Cardiac fibroblast (primary cell): ENCODE measurements at regions not wholly inside any gene's neighbourhood (a gene's known extent, or its start where the extent isn't known, plus 50 kb on each side); places are given as distances from the start of the nearest gene placed in this dataset.

Experiments
- DNase-seq, 2 donors: peaks; one replicate each; pipeline versions ENCODE4 v3.0.0 to v3.0.0-alpha.2; 2010; ENCODE audit warnings: low read depth in 2 of 2
- H3K4me3 ChIP-seq, 2 donors: replicated peaks in 1 of 2; 1 replicate in 1 of 2; 2 replicates in 1 of 2; pipeline ENCODE4 v1.5.1; 2011; ENCODE audit warnings: low read depth in 2 of 2, low read length in 2 of 2, mild to moderate bottlenecking in 2 of 2, moderate library complexity in 1 of 2
- CTCF ChIP-seq: IDR thresholded peaks from one replicate; pipeline ENCODE4 v1.5.1; 2011; ENCODE audit warnings: low read depth, mild to moderate bottlenecking, low read length, inconsistent platforms

- TF ChIP-seq CTCF: no peak
- DNase-seq: no peak
- H3K4me3 ChIP-seq: no peak overlapping the region
Observed at GRCh38 chr13:92938486-92939020, 288.1 kb upstream of the GPC6 start.

DNA sequence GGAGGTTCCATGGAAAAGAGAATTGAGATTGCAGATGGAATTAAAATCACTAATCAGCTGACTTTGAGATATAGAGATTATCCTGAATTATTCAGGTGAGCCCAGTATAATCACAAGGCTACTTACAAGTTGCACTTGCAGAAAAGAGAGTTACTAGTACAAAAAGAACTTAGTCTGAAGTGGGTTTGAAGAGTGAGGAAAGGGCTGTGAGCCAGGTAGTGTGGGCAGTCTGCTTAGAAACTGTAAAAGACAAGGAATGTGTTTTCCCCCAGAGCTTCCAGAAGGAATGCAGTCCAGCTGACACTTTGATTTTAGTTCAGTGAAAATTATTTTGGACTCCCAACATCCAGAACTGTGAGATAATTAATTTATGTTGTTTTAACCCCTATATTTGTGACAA, 285.4 kb upstream of the GPC6 start:
- peak in 1 of 2 donors; percentile 6 for DNase-seq
- no peak overlapping the region for H3K4me3 ChIP-seq
- TF ChIP-seq CTCF: no peak

DNA sequence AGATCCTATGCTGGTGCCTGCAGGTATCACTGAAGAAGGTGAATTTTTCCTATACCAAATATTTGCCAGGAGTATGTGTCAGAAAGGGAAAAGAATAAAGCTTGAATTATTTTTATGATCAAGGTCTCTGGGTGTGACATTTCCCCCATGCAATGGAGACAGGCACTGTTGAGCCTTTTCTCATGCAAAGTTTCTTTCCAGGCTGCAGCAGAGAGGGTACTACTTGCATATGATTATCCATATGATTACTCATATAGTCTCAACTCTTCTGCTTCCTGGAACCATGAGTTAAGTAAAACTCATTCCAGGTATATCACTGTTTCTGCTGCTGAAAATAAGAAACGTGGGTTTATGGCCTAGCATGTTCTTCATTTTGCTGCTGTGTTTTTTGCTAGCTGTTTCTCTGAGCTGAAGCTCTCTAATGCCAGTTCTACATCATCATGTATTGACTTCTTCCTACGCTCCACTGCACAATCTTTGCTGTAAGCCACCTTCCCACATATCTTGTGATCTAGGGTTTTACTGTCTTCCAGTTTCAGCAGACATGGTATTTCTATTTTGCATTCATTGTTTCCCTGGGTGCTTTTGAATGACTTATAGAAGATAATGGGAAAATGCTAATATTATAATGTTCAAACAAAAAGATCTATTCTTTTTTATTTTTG, 278.7 kb upstream of the GPC6 start:
- no peak overlapping the region for H3K4me3 ChIP-seq
- DNase-seq: no peak
- no peak for TF ChIP-seq CTCF

DNA sequence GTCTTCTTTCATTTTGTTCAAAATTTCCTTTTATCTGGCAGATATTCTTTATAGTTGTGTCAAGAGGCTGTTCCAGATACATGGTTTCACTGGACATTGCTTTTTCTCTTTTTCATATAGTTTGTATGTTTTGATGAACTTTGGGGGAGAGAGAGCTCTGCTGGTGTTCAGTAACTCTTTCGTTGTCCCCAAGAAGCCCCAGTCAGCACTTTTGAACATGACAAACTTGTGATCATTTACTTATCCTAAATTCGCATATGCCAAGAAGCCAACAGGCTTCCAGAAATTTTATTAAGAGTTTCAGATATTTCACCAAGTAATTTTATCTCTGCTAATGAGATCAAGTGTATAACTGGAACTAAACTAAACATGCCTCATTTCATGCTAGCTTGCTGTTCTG, 275.8 kb upstream of the GPC6 start:
- H3K4me3 ChIP-seq: no peak overlapping the region
- no peak for TF ChIP-seq CTCF
- no peak for DNase-seq

DNA sequence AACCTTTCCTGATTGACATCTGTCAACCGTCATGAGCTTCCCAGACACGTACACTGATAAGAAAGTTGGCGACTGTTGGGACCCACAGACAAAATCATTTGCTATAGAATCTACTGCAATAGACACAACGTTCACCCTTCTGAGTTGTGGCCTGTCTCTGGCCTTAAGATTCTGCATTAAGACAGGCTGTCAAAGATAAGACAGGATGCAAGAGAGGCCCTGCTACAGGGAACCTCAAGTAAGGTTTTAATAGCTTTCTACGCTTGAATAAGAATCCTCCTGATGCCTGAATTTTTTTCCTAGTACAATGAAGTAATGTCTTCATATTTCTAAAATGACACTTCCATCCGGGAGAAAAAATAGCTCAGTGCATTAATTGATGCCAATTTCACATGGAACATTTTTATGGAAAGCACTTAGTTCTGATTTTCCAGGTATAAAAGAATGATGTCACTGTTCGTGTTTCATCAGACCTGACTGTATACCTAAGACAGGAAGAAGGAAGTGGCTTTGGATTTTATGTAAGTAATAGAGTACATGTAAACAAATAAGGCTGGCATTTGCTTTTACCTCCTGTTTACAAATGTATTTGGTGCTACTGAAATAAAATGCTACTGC, 275.2 kb upstream of the GPC6 start:
- DNase-seq: peak; percentile 17 to 20
- H3K4me3 ChIP-seq: no peak overlapping the region
- TF ChIP-seq CTCF: no peak

DNA sequence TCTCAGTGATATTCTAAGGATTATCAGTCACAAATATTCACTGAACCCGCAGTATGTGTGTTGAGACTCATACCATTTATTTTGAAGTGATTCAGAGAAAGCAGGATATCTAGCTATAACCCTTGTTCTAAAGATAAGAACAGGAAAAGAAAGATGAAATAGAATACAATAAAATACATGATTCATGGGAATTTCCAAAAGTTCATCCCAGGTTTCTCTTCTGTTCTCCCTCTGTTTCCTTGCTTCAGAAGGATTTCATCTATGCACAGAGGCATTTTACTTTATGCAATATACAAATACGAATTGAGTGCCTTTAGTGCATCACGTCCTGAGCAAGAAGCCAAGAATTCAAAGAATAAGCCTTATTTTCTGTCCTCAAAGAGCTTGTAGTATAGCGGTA, 274.4 kb upstream of the GPC6 start:
- DNase-seq: peak; percentile 45 to 59
- H3K4me3 ChIP-seq: no peak overlapping the region
- no peak for TF ChIP-seq CTCF
